ENCODE measurements at regions not wholly inside any gene's neighbourhood (a gene's known extent, or its start where the extent isn't known, plus 50 kb on each side); places are given as distances from the start of the nearest gene placed in this dataset.

DNA sequence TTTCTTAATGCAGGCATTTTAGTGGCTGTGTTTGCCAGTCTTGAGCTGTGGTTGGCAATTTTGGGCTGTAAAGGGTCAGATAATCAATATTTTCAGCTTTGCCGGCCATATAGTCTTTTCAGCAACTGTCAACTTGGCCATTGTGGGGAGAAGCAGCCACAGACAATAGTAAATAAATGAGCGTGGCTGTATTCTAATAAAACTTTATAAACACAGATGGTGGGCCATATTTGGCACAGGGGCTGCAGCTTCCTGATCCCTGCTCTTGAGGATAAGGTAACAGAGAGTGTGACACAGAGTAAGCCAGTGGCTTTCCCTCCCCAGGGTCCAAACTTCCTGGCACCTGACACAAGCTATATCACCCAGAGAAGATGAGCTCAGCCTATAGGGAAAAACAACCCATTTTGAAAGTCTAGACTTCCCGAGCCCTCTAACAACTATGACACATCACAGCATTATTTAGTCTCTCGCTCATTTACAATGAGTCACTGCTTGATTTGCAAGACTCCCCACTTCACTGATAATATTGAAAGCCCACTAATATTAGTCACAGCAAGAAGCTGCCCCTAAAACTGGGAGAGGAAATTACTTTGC lies 163.1 kb upstream of the TMPO start:
- ATAC-seq = no peak
- no peaks in the 10 kb centered on the region for H3K9me3 Mint-ChIP-seq
- peaks cover 9% of the 10 kb centered on the region for H3K27me3 Mint-ChIP-seq
- H3K4me3 Mint-ChIP-seq = no peak overlapping the region
- no peaks in the 10 kb centered on the region for H3K4me1 Mint-ChIP-seq
- no peak overlapping the region for H3K27ac Mint-ChIP-seq
- H3K36me3 Mint-ChIP-seq = no peaks in the 10 kb centered on the region

DNA sequence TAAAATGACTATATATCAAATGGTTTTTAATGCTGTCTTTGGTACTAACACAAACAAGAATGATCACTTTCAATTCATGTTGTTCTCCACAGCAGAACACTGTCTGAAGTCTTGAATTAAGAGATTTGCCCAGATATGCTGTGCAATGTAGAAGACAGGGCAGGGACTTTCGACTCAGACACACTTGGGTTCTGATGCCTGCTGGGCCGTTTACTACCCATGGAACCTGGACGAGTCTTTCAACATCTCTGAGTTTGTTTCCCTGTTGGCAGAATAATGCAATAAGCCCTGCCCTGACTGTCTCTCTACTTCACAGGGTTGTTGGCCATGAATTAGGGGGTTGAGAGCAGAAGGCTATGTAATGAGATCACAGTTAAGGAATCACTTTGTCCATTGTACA lies 162.6 kb upstream of the TMPO start:
- no peak for ATAC-seq
- H3K9me3 Mint-ChIP-seq = no peaks in the 10 kb centered on the region
- H3K36me3 Mint-ChIP-seq = no peaks in the 10 kb centered on the region

DNA sequence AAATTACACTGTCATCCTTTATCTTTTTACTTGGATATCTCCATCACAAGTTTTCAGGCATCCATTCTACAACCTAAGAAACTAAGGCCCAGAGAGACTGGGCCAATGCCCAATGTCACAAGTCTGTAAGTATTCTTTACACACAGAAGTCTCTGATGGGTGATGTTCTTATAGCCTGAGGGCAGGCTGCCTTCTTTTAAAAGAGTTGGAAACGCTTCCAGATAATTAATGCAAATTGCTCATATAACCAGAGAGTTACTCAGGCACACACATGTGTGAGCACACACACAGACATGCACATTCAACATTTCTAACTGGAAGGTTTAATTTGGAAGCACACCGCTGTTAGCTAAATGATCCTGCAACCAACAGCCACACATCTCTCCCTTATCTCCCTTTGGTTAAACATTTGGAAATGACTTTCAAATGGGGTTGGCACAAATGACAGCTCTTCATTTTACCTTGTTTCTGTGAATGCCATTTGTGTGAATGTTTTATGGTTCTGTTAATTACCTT lies 160.8 kb upstream of the TMPO start:
- Mint-ChIP-seq H3K4me1 (no peaks in the 10 kb centered on the region), H3K27ac (no peak overlapping the region), H3K4me3 (no peak overlapping the region), H3K36me3 (no peaks in the 10 kb centered on the region), H3K9me3 (no peaks in the 10 kb centered on the region), H3K27me3 (peaks cover 5% of the 10 kb centered on the region)
- ATAC-seq = no peak

More for the DNA sequence above, 162.6 kb upstream of the TMPO start:
- H3K4me1 Mint-ChIP-seq = no peaks in the 10 kb centered on the region
- H3K27ac Mint-ChIP-seq = no peak overlapping the region
- H3K4me3 Mint-ChIP-seq = no peak overlapping the region
- H3K27me3 Mint-ChIP-seq = peaks cover 9% of the 10 kb centered on the region

DNA sequence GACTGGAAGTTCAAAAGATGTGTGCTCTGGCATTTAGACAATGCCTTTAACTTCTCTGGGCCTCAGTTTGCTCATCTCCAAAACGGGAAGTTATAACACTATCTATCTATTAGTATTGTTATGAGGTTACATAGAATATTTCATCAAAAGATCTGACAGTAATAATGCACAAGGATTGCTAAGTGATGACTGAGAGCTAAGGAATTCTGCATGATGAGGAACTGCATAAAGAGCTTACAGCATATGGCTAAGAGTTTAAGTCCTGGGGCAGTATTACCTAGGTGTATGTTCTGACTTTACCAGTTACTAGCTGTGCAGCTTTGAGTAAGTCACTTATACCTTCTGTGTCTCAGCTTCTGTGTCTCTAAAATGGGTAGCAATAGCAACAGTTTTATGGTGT lies 160.1 kb upstream of the TMPO start:
- H3K27ac Mint-ChIP-seq = no peak overlapping the region

DNA sequence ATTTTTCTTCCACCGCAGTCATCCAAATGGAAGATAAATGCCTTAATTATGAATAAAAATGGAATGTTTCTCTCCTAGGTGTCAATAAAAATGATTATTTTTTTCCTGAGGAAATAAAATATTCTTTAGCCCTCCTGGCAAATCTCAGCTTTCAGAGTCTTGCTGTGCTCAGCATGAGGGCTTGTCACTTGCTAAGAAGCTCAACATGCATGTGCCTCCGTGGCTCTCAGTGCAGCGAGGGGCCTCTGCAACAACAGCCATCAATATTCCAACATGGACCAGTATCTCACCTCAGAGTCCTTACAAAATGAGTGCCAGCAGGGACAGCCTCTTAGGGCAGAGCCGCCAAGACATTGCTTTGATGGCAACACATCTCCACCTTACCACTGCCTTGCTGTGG lies 159.5 kb upstream of the TMPO start:
- Mint-ChIP-seq H3K27ac (no peak overlapping the region), H3K9me3 (no peaks in the 10 kb centered on the region), H3K27me3 (no peaks in the 10 kb centered on the region), H3K4me1 (no peaks in the 10 kb centered on the region), H3K4me3 (no peak overlapping the region), H3K36me3 (no peaks in the 10 kb centered on the region)
- no peak for ATAC-seq

More for the DNA sequence above, 160.1 kb upstream of the TMPO start:
- no peaks in the 10 kb centered on the region for H3K36me3 Mint-ChIP-seq
- H3K4me3 Mint-ChIP-seq = no peak overlapping the region
- no peaks in the 10 kb centered on the region for H3K9me3 Mint-ChIP-seq
- no peak for ATAC-seq
- no peaks in the 10 kb centered on the region for H3K27me3 Mint-ChIP-seq
- no peaks in the 10 kb centered on the region for H3K4me1 Mint-ChIP-seq

DNA sequence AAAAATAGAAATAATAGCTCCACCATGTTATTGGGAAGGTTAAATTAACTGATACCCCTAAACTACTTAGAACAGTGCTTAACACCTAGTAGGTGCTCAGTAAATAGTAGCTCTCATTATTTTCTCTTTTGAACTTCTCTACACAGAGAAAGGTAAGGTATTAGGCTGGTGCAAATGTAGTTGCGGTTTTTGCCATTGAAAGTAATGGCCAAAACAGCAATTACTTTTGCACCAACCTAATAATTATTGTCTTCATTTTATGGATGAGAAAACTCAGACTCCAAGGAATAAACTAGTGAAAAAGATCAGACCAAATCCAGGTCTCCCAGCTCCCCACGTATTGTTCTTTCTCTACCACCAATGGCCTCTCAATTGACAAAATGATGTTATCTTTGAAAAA lies 157.2 kb upstream of the TMPO start:
- Mint-ChIP-seq H3K4me3 (no peak overlapping the region), H3K9me3 (no peaks in the 10 kb centered on the region), H3K36me3 (no peaks in the 10 kb centered on the region), H3K27ac (no peak overlapping the region), H3K27me3 (no peaks in the 10 kb centered on the region), H3K4me1 (no peaks in the 10 kb centered on the region)
- ATAC-seq = no peak

DNA sequence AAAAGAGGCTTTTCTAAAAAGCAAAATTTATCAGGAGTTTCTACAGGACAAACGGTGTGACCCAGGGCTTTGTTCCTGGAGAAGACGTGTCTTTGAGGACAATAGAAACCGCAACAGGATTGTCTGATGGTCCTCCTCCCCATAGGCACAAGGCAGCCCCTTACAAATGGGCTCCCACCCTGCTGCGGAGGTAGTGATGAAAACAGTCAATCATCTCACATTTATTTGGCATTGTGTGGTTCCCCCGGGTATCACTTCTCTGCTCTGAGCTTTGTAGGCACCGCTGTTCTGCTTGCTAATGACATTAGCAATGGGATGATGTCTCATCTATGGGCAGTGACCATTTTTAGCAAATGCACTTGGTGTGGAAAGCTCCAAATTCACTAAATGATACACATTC lies 155.5 kb upstream of the TMPO start:
- Mint-ChIP-seq H3K36me3 (no peaks in the 10 kb centered on the region), H3K27ac (no peak overlapping the region), H3K27me3 (peaks cover 16% of the 10 kb centered on the region), H3K9me3 (no peaks in the 10 kb centered on the region), H3K4me3 (no peak overlapping the region), H3K4me1 (no peaks in the 10 kb centered on the region)
- ATAC-seq = no peak

DNA sequence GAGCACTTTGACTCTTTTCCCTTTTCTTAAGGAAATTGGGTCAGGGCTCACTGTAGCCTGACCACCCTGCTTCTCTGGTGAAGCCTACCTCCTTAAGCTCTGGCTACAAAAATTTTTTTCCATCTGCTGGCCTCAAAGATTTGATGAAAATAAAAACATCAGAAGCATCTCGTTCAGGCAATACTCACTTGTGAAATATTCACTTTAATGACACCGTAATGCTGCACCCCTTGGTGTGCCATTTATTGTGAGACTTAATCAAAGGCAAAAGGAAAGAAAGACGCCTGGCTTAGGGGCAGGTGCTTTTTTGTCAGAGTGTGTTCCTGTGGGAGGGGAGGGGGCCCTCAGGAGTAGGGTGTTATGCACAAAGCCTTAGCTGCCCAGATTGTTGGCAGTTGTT lies 155.0 kb upstream of the TMPO start:
- Mint-ChIP-seq H3K27me3 (peaks cover 17% of the 10 kb centered on the region), H3K4me3 (no peak overlapping the region), H3K36me3 (no peaks in the 10 kb centered on the region), H3K9me3 (no peaks in the 10 kb centered on the region), H3K4me1 (no peaks in the 10 kb centered on the region), H3K27ac (no peak overlapping the region)
- ATAC-seq = no peak

- no peak overlapping the region for H3K27ac Mint-ChIP-seq
- no peaks in the 10 kb centered on the region for H3K4me1 Mint-ChIP-seq
- no peaks in the 10 kb centered on the region for H3K9me3 Mint-ChIP-seq
- no peaks in the 10 kb centered on the region for H3K36me3 Mint-ChIP-seq
- no peak overlapping the region for H3K4me3 Mint-ChIP-seq
- ATAC-seq = no peak
- peaks cover 52% of the 10 kb centered on the region for H3K27me3 Mint-ChIP-seq
These were observed 145.8 kb upstream of the TMPO start for GRCh38 chr12:98369581-98369980.

DNA sequence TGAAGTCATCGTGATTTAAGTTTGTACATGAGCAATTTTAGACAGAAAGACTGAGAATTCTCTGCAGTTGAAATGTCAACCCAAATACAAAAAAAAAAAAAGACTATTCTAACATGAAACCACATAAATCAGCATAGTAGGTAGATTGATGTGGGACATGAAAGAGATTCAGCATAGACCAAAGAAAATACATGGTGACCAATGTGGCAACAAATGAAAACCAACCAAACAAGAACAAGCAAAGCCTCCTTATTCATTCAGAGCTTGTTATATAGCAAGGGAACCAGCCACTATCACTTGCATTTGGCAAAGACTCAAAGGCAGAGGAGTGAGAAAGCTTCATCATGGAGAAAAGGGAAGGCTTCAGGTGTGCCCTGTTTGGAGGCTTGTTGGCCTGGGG lies 144.4 kb upstream of the TMPO start:
- H3K27ac Mint-ChIP-seq = no peak overlapping the region
- H3K4me3 Mint-ChIP-seq = no peak overlapping the region
- no peaks in the 10 kb centered on the region for H3K9me3 Mint-ChIP-seq
- H3K4me1 Mint-ChIP-seq = no peaks in the 10 kb centered on the region
- ATAC-seq = no peak
- H3K36me3 Mint-ChIP-seq = no peaks in the 10 kb centered on the region
- peaks cover 56% of the 10 kb centered on the region for H3K27me3 Mint-ChIP-seq

DNA sequence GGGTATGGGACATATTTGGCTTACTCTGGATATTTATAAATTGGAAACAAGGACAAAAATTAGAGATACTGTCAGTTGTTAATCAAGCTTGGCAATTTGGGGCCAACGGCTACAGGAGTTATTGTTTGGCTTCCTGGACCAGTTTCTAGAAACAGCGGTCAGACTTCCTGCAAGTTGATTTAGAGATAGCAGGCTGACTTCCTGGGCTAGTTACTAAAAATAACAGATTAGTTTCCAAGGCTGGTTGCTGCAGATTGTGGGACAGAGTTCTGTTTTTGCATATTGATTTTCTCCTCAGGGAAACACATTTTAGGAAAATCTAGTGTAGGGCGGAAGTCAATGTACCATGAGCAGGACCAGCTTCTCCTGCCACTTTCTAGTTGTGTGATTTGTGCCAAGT lies 144.0 kb upstream of the TMPO start:
- H3K9me3 Mint-ChIP-seq = no peaks in the 10 kb centered on the region
- H3K27me3 Mint-ChIP-seq = peaks cover 56% of the 10 kb centered on the region

DNA sequence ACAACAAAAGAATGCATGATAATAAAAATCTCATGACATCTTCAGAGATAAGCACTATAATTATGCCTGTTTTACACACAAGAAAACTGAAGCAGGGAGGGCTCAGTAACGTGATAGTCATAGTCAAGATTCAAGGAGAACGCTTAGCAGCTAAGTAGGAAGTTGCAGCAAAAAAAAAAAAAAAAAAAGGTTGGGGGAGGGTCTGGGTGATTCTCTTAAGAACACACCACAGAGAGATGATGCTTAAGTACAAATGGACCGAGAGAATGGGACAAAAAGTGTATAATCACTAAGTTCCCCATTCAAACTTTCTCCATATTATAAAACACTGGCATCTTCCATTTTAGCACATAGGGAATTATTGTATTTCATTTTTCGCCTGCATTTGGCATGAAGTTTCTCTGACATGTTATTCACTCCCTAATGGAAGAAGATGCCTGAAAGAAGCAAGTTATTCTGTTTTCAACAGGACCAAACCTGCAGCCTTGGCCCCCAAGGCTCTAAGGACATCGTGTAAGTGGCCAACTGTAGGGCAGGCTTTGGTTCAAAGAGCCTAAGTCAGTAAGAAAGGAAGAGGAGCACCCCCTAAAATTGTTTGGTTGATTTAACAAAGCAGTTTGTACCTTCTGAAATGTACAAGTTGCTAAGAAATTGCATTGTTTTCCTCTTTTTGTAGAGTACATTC lies 142.9 kb upstream of the TMPO start:
- peaks cover 60% of the 10 kb centered on the region for H3K27me3 Mint-ChIP-seq
- H3K27ac Mint-ChIP-seq = no peak overlapping the region
- no peaks in the 10 kb centered on the region for H3K36me3 Mint-ChIP-seq
- H3K4me1 Mint-ChIP-seq = no peaks in the 10 kb centered on the region
- no peak overlapping the region for H3K4me3 Mint-ChIP-seq
- no peaks in the 10 kb centered on the region for H3K9me3 Mint-ChIP-seq
- no peak for ATAC-seq

More for the DNA sequence above, 144.0 kb upstream of the TMPO start:
- Mint-ChIP-seq H3K27ac (no peak overlapping the region), H3K36me3 (no peaks in the 10 kb centered on the region), H3K4me3 (no peak overlapping the region), H3K4me1 (no peaks in the 10 kb centered on the region)
- ATAC-seq = no peak

DNA sequence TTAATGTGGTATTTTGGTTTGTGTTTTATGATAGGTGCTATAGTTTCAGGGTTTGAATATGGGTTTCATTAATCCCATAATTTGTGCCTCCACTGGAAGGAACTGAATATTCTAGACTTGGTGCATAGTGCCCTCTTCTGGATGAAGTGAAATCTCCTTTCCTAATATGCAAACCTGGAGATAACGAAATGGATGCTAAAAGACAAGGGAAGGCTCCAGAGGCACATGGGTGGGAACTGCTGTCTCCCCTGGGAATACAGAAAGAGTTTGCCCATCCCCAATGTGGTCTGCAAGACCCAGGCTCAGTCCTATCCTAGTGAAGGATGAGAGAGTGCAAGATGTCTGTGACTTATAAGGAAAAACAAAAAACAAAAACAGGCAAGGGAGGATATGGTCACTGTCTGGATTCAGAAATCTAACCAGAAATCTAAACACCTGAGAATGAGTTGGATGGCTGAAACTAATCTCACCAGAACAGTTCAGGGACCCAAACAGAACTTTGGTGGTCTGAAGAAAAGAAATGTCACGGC lies 142.3 kb upstream of the TMPO start:
- ATAC-seq = no peak
- Mint-ChIP-seq H3K4me1 (no peaks in the 10 kb centered on the region), H3K36me3 (no peaks in the 10 kb centered on the region), H3K4me3 (no peak overlapping the region), H3K27ac (no peak overlapping the region), H3K9me3 (no peaks in the 10 kb centered on the region), H3K27me3 (peaks cover 56% of the 10 kb centered on the region)

- Mint-ChIP-seq H3K4me1 (no peaks in the 10 kb centered on the region), H3K4me3 (no peak overlapping the region), H3K27ac (no peak overlapping the region), H3K27me3 (peaks cover 59% of the 10 kb centered on the region), H3K9me3 (no peaks in the 10 kb centered on the region), H3K36me3 (no peaks in the 10 kb centered on the region)
- no peak for ATAC-seq
These were observed 141.4 kb upstream of the TMPO start for GRCh38 chr12:98374007-98374406.

DNA sequence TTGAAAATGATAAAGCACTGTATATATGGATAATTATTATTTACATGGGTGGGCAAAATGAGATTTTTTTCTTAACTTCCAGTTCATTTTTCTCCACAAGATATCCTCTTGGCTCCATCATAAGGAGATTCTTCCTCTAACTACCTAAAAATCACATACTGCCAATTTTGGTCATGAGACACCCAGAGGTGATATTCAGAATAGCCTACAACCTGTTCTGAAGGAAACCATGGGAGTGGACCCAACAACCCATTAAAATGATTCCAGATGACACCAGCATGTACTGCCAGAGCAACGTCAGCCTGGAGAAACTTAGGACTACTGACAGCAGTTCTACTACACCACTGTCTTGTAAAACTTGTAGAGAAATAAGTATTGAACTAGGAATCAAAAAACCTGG lies 136.3 kb upstream of the TMPO start:
- Mint-ChIP-seq H3K27ac (no peak overlapping the region), H3K36me3 (no peaks in the 10 kb centered on the region), H3K27me3 (peaks cover 28% of the 10 kb centered on the region), H3K4me1 (no peaks in the 10 kb centered on the region), H3K9me3 (no peaks in the 10 kb centered on the region), H3K4me3 (no peak overlapping the region)
- no peak for ATAC-seq

- Mint-ChIP-seq H3K27me3 (no peaks in the 10 kb centered on the region), H3K27ac (no peak overlapping the region), H3K9me3 (no peaks in the 10 kb centered on the region), H3K36me3 (no peaks in the 10 kb centered on the region), H3K4me3 (no peak overlapping the region), H3K4me1 (no peaks in the 10 kb centered on the region)
- ATAC-seq = no peak
These were observed 129.7 kb upstream of the TMPO start for GRCh38 chr12:98385641-98386040.

All from stimulated activated memory B cell treated with anti-CD40 and anti-IgM and Interleukin-4, amounts not matched to agents 10 μg/mL and 1 μg/mL and 100 μg/mL, for 72 hours (primary cell).